Panc1 (cell line): ENCODE measurements at regions not wholly inside any gene's neighbourhood (a gene's known extent, or its start where the extent isn't known, plus 50 kb on each side); places are given as distances from the start of the nearest gene placed in this dataset.

Source experiments
- SIN3A ChIP-seq: IDR thresholded peaks from 2 replicates; pipeline ENCODE4 v1.6.1; 2012; ENCODE audit warnings: low read depth, mild to moderate bottlenecking, low read length, moderate library complexity, borderline replicate concordance; ENCODE audit not compliant: insufficient read depth
- TF ChIP-seq, protein P1 (sequence below): fragments of 450-650 bp; IDR thresholded peaks from 2 replicates; pipeline ENCODE4 v1.5.1; 2017; ENCODE audit warnings: mild to moderate bottlenecking
- TF ChIP-seq, protein P2 (sequence below), 2 experiments: IDR thresholded peaks; 2 replicates each; pipeline ENCODE4 v1.6.1; 2011 to 2012; ENCODE audit warnings: low read depth in 2 of 2, control low read depth in 1 of 2, low read length in 1 of 2, mild to moderate bottlenecking in 1 of 2, moderate library complexity in 1 of 2; ENCODE audit not compliant: insufficient read depth in 1 of 2

GRCh38 chr20:19012676-19013075 is 199.1 kb downstream of the SCP2D1 start:
- TF ChIP-seq, protein P1, sequence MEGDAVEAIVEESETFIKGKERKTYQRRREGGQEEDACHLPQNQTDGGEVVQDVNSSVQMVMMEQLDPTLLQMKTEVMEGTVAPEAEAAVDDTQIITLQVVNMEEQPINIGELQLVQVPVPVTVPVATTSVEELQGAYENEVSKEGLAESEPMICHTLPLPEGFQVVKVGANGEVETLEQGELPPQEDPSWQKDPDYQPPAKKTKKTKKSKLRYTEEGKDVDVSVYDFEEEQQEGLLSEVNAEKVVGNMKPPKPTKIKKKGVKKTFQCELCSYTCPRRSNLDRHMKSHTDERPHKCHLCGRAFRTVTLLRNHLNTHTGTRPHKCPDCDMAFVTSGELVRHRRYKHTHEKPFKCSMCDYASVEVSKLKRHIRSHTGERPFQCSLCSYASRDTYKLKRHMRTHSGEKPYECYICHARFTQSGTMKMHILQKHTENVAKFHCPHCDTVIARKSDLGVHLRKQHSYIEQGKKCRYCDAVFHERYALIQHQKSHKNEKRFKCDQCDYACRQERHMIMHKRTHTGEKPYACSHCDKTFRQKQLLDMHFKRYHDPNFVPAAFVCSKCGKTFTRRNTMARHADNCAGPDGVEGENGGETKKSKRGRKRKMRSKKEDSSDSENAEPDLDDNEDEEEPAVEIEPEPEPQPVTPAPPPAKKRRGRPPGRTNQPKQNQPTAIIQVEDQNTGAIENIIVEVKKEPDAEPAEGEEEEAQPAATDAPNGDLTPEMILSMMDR, result no peak
- TF ChIP-seq, protein P2, sequence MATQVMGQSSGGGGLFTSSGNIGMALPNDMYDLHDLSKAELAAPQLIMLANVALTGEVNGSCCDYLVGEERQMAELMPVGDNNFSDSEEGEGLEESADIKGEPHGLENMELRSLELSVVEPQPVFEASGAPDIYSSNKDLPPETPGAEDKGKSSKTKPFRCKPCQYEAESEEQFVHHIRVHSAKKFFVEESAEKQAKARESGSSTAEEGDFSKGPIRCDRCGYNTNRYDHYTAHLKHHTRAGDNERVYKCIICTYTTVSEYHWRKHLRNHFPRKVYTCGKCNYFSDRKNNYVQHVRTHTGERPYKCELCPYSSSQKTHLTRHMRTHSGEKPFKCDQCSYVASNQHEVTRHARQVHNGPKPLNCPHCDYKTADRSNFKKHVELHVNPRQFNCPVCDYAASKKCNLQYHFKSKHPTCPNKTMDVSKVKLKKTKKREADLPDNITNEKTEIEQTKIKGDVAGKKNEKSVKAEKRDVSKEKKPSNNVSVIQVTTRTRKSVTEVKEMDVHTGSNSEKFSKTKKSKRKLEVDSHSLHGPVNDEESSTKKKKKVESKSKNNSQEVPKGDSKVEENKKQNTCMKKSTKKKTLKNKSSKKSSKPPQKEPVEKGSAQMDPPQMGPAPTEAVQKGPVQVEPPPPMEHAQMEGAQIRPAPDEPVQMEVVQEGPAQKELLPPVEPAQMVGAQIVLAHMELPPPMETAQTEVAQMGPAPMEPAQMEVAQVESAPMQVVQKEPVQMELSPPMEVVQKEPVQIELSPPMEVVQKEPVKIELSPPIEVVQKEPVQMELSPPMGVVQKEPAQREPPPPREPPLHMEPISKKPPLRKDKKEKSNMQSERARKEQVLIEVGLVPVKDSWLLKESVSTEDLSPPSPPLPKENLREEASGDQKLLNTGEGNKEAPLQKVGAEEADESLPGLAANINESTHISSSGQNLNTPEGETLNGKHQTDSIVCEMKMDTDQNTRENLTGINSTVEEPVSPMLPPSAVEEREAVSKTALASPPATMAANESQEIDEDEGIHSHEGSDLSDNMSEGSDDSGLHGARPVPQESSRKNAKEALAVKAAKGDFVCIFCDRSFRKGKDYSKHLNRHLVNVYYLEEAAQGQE (IDR thresholded peaks at IDR 0.05; ENCODE audit: insufficient read depth in 1 of 2, low read depth in 2 of 2, low read length in 1 of 2), result no peak
- no peak for TF ChIP-seq SIN3A
